Central memory CD8-positive, alpha-beta T cell (primary cell): ENCODE measurements at regions not wholly inside any gene's neighbourhood (a gene's known extent, or its start where the extent isn't known, plus 50 kb on each side); places are given as distances from the start of the nearest gene placed in this dataset.

Source experiments
- ATAC-seq: fragments of 150-1000 bp; cut with Tn5 transposase; replicated peaks from 2 replicates; pipeline ENCODE4 v1.10.0; 2022; ENCODE audit warnings: mild to moderate bottlenecking, moderate FRiP score, moderate number of reproducible peaks; ENCODE audit not compliant: poor library complexity, severe bottlenecking; ENCODE audit errors: extremely low read depth
- DNase-seq, 2 donors: peaks; one replicate each; pipeline ENCODE4 v3.0.0; 2021; ENCODE audit warnings: low spot score in 2 of 2
- H3K27ac Mint-ChIP-seq: one replicate; pipeline ENCODE4 v1.8.0; 2022; ENCODE audit warnings: low read depth, mild to moderate bottlenecking, moderate library complexity, mixed read lengths
- H3K27me3 Mint-ChIP-seq: one replicate; pipeline ENCODE4 v1.8.0; 2022; ENCODE audit warnings: mixed read lengths
- H3K36me3 Mint-ChIP-seq: one replicate; pipeline ENCODE4 v1.8.0; 2022; ENCODE audit warnings: mild to moderate bottlenecking, moderate library complexity, mixed read lengths; ENCODE audit not compliant: insufficient read depth
- H3K4me1 Mint-ChIP-seq: one replicate; pipeline ENCODE4 v1.8.0; 2022; ENCODE audit warnings: mixed read lengths
- H3K4me3 Mint-ChIP-seq: one replicate; pipeline ENCODE4 v1.8.0; 2022; ENCODE audit warnings: mild to moderate bottlenecking, moderate library complexity, mixed read lengths
- H3K9me3 Mint-ChIP-seq: one replicate; pipeline ENCODE4 v1.8.0; 2022; ENCODE audit warnings: mixed read lengths

DNA sequence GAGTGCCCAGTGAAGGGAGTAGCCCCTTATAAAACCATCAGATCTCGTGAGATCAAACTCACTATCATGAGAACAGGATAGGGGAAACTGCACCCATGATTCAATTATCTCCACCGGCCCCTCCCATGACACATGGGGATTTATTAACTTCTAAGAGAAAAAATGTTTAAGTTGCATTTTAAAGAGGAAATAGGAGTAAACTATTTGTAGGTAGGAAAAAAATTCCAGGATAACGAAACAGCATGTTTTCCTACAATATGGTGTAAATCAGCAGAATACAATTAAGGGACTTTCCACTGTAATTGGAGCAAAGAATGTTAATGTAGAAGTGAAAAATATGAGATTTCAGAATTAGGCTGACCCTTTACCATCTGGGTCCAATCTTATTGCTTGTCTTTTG lies 63.9 kb downstream of the FBXO5 start:
- H3K36me3 Mint-ChIP-seq, result no peaks in the 10 kb centered on the region
- H3K27me3 Mint-ChIP-seq, result peaks cover 82% of the 10 kb centered on the region
- peaks cover under 1% of the 10 kb centered on the region for H3K9me3 Mint-ChIP-seq
- H3K4me1 Mint-ChIP-seq, result no peaks in the 10 kb centered on the region
- H3K4me3 Mint-ChIP-seq, result no peak overlapping the region
- no peak for ATAC-seq
- DNase-seq, result no peak
- no peak overlapping the region for H3K27ac Mint-ChIP-seq

DNA sequence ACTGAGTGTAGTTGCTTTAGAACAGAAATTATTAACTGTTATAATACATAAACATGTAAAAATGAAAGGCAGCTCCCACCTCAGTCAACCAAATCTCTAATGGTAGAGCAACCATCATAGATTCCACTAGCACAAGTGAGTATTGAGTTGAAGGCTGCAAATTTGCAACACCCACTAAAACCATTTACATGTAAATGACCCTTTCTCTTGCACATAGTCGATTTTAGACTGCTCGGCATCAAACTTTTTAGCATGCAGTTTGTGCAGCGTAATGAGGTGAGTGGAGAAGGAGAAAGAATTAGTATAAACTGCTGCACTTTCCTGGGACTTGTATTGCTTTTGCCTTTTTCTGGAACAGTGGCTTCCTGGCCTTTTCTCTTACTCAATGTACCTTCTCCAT lies 62.8 kb downstream of the FBXO5 start:
- ATAC-seq (no peak), DNase-seq (no peak)
- no peak overlapping the region for H3K4me3 Mint-ChIP-seq
- peaks cover 82% of the 10 kb centered on the region for H3K27me3 Mint-ChIP-seq
- no peaks in the 10 kb centered on the region for H3K4me1 Mint-ChIP-seq
- no peaks in the 10 kb centered on the region for H3K36me3 Mint-ChIP-seq
- no peak overlapping the region for H3K27ac Mint-ChIP-seq
- no peaks in the 10 kb centered on the region for H3K9me3 Mint-ChIP-seq
